Fibroblast of lung (primary cell): ENCODE measurements at regions not wholly inside any gene's neighbourhood (a gene's known extent, or its start where the extent isn't known, plus 50 kb on each side); places are given as distances from the start of the nearest gene placed in this dataset.

Experiments used
- DNase-seq, 2 donors: peaks; one replicate each; pipeline versions ENCODE4 v3.0.0 to v3.0.0-alpha.2; 2010; ENCODE audit warnings: low read depth in 2 of 2
- H2AFZ ChIP-seq: 2 replicates; pipeline ENCODE4 v1.5.1; 2012; ENCODE audit warnings: low read length, control low read depth, inconsistent platforms
- H3K27ac ChIP-seq: 2 replicates; pipeline ENCODE4 v1.5.1; 2011; ENCODE audit warnings: low read length, control low read depth; ENCODE audit not compliant: insufficient read depth
- H3K27me3 ChIP-seq: 2 replicates; pipeline ENCODE4 v1.5.1; 2011; ENCODE audit warnings: mild to moderate bottlenecking, low read length; ENCODE audit not compliant: control insufficient read depth, insufficient read depth
- H3K36me3 ChIP-seq: 2 replicates; pipeline ENCODE4 v1.5.1; 2011; ENCODE audit warnings: low read length; ENCODE audit not compliant: control insufficient read depth, insufficient read depth
- H3K4me1 ChIP-seq: 2 replicates; pipeline ENCODE4 v1.5.1; 2011; ENCODE audit warnings: low read length; ENCODE audit not compliant: control insufficient read depth, insufficient read depth; ENCODE audit errors: extremely low read depth
- H3K4me2 ChIP-seq: 2 replicates; pipeline ENCODE4 v1.5.1; 2011; ENCODE audit warnings: low read length, control low read depth; ENCODE audit not compliant: insufficient read depth; ENCODE audit errors: extremely low read depth
- H3K4me3 ChIP-seq, 4 experiments: fragments of 200-600 bp in 1 of 4; sonication (generic) in 1 of 4; replicated peaks in 1 of 4; 2 replicates each; pipeline ENCODE4 v1.5.1; 2011 to 2016; ENCODE audit warnings: low read length in 4 of 4, low read depth in 3 of 4, mild to moderate bottlenecking in 3 of 4, control low read depth in 2 of 4, inconsistent platforms in 1 of 4, mixed read lengths in 1 of 4; ENCODE audit not compliant: insufficient read depth in 1 of 4; ENCODE audit errors: control extremely low read depth in 1 of 4
- H3K79me2 ChIP-seq: 2 replicates; pipeline ENCODE4 v1.5.1; 2012; ENCODE audit warnings: mild to moderate bottlenecking, low read length, inconsistent platforms; ENCODE audit not compliant: control insufficient read depth, insufficient read depth
- H3K9ac ChIP-seq: 2 replicates; pipeline ENCODE4 v1.5.1; 2011; ENCODE audit warnings: mild to moderate bottlenecking, low read length, control low read depth; ENCODE audit not compliant: insufficient read depth
- H3K9me3 ChIP-seq: 2 replicates; pipeline ENCODE4 v1.5.1; 2012; ENCODE audit warnings: low read depth, low read length; ENCODE audit not compliant: control insufficient read depth, insufficient read depth
- H4K20me1 ChIP-seq: 2 replicates; pipeline ENCODE4 v1.5.1; 2011; ENCODE audit warnings: low read length; ENCODE audit not compliant: control insufficient read depth, insufficient read depth; ENCODE audit errors: extremely low read depth
- CTCF ChIP-seq, 2 donors: IDR thresholded peaks in 1 of 2; conservative IDR thresholded peaks in 1 of 2; 1 replicate in 1 of 2; 2 replicates in 1 of 2; pipeline ENCODE4 v1.5.1; 2011 to 2012; ENCODE audit warnings: low read length in 2 of 2, control low read depth in 1 of 2, inconsistent platforms in 1 of 2, low read depth in 1 of 2, mild to moderate bottlenecking in 1 of 2
- EZH2 ChIP-seq: IDR thresholded peaks from 2 replicates; pipeline ENCODE4 v1.5.1; 2012; ENCODE audit warnings: low read length, control low read depth, mild to moderate bottlenecking; ENCODE audit errors: missing control alignments

GRCh38 chr1:244970744-244971551 lies 106.6 kb upstream of the HNRNPU start:
- peak overlapping the region; percentile 99 for H3K27ac ChIP-seq
- H3K4me3 ChIP-seq = peak overlapping the region; percentile 59 to 88 (median 73)
- H4K20me1 ChIP-seq = no peaks in the 10 kb centered on the region
- peak overlapping the region; percentile 91 for H3K9ac ChIP-seq
- no peak for TF ChIP-seq EZH2
- peak; percentile 36 to 48 for TF ChIP-seq CTCF (conservative IDR thresholded peaks at IDR 0.05 in 1 of 2, IDR thresholded peaks at IDR 0.05 in 1 of 2; ENCODE audit: low read depth in 1 of 2, low read length in 2 of 2)
- no peaks in the 10 kb centered on the region for H3K9me3 ChIP-seq
- H3K36me3 ChIP-seq = no peaks in the 10 kb centered on the region
- H3K27me3 ChIP-seq = no peaks in the 10 kb centered on the region
- H3K4me2 ChIP-seq = peak overlapping the region; percentile 94
- peak overlapping the region; percentile 66 for H2AFZ ChIP-seq
- H3K4me1 ChIP-seq = no peaks in the 10 kb centered on the region
- peak; percentile 96 to 98 for DNase-seq
- peaks cover 2% of the 10 kb centered on the region for H3K79me2 ChIP-seq

GRCh38 chr1:244970236-244970743 lies 105.9 kb upstream of the HNRNPU start:
- Histone ChIP-seq H3K4me2 (peak overlapping the region; percentile 73), H3K4me3 (peak overlapping the region; percentile 61 to 82 (median 68)), H3K4me1 (peaks cover 2% of the 10 kb centered on the region), H3K27me3 (no peaks in the 10 kb centered on the region), H3K27ac (peak overlapping the region; percentile 99), H3K9me3 (no peaks in the 10 kb centered on the region), H2AFZ (no peak overlapping the region), H3K36me3 (no peaks in the 10 kb centered on the region), H3K79me2 (peaks cover 2% of the 10 kb centered on the region), H4K20me1 (no peaks in the 10 kb centered on the region), H3K9ac (peak overlapping the region; percentile 98)
- DNase-seq = peak; percentile 67 to 79
- TF ChIP-seq CTCF (conservative IDR thresholded peaks at IDR 0.05 in 1 of 2, IDR thresholded peaks at IDR 0.05 in 1 of 2; ENCODE audit: low read depth in 1 of 2, low read length in 2 of 2) (no peak), EZH2 (no peak)

GRCh38 chr1:244969355-244970235 lies 105.3 kb upstream of the HNRNPU start:
- no peaks in the 10 kb centered on the region for H3K36me3 ChIP-seq
- peaks cover 9% of the 10 kb centered on the region for H3K4me1 ChIP-seq
- H2AFZ ChIP-seq = no peak overlapping the region
- no peak for TF ChIP-seq CTCF (conservative IDR thresholded peaks at IDR 0.05 in 1 of 2, IDR thresholded peaks at IDR 0.05 in 1 of 2; ENCODE audit: low read depth in 1 of 2, low read length in 2 of 2)
- TF ChIP-seq EZH2 = no peak
- peak overlapping the region; percentile 73 for H3K4me2 ChIP-seq
- H3K27ac ChIP-seq = peak overlapping the region; percentile 99
- DNase-seq = peak; percentile 83 to 93
- H3K4me3 ChIP-seq = peak overlapping the region; percentile 61 to 82 (median 68)
- H3K9me3 ChIP-seq = no peaks in the 10 kb centered on the region
- no peaks in the 10 kb centered on the region for H3K27me3 ChIP-seq
- H3K79me2 ChIP-seq = peaks cover 2% of the 10 kb centered on the region
- no peaks in the 10 kb centered on the region for H4K20me1 ChIP-seq
- peak overlapping the region; percentile 98 for H3K9ac ChIP-seq
